Activated T-helper 1 cell treated with Interleukin-2 at 50 U/mL for 16 hours (primary cell): ENCODE measurements at regions not wholly inside any gene's neighbourhood (a gene's known extent, or its start where the extent isn't known, plus 50 kb on each side); places are given as distances from the start of the nearest gene placed in this dataset.

Experiments used
- DNase-seq: peaks from one replicate; pipeline ENCODE4 v3.0.0-alpha.2; 2020; ENCODE audit warnings: low read depth

- no peak for DNase-seq
Observed at GRCh38 chr15:97026781-97027180, 696.3 kb downstream of the NR2F2 start.

- DNase-seq, result no peak
Observed at GRCh38 chr15:97027772-97028171, 697.3 kb downstream of the NR2F2 start.

DNA sequence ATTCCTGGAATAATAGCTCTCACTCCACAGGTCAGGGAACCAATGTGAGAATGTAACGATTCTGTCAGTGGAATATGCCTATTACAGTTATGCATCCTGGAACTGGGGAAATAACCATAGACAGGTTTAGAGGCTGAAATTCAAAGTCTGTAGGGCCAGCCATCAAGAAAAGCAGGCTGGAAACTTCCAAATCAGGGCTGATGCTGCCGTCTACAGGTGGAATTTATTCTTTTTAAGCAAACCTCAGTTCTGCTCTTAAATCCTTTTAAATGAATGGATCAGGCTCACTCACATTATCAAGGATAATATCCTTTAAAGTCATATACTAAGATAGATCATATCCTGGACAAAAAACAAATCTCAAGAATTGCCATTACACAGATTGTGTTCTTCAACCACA lies 699.8 kb downstream of the NR2F2 start:
- DNase-seq, result no peak

- DNase-seq, result no peak
Observed at GRCh38 chr15:97036301-97036700, 705.8 kb downstream of the NR2F2 start.

DNA sequence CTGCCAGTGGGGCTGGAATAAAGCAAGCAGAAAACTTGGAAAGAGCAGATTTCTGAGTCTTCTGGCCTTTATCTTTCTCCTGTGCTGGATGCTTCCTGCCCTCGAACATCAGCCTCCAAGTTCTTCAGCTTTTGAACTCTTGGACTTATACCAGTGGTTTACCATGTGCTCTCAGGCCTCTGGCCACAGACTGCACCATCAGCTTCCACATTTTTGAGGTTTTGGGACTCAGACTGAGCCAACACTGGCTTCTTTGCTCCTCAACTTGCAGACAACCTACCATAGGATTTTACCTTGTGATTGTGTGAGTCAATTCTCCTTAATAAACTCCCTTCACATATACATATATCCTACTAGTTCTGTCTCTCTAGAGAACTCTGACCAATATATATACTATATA lies 706.6 kb downstream of the NR2F2 start:
- DNase-seq, result no peak

GRCh38 chr15:97045666-97046421 lies 715.3 kb downstream of the NR2F2 start:
- no peak for DNase-seq

DNA sequence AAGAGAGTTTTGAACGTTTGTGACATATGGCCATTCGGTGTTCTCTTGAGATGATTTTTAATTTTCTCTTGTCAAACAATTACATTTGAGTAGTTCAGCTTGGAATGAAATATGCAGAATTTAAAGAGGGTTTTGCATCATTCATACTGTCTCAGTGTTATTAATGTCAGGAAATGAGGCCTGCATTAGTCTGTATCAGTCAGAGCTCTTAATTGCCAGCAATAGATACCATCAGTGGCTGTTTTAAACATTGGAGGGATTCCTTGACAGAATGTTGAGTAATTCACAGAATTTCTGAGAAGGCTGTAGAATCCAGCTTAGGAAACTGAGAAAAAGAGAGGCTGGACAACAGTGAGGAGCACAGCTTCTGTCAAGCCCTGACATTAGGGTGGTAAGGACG lies 722.0 kb downstream of the NR2F2 start:
- DNase-seq, result no peak

- DNase-seq, result no peak
Observed at GRCh38 chr15:97053635-97054034, 723.1 kb downstream of the NR2F2 start.

- DNase-seq, result no peak
Observed at GRCh38 chr15:97057503-97057902, 727.0 kb downstream of the NR2F2 start.

DNA sequence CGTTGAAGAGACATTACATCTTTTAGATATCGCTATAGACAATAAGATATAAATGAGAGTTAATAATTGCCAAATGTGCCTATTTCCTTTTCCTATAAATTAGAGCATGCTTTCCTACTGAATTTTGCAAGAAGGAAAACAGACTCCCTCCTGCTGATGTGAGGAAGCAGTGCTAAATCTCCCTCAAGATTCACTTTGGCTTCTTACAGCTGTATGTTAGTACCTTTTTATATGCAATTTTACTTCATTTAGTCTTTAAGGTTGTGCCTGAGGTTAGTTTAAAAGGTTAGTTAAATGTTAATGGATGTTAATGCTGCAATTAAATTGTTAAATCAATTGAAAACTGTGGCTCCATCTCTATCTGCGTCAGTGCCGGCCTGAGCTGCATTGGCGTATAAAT lies 728.8 kb downstream of the NR2F2 start:
- no peak for DNase-seq

DNA sequence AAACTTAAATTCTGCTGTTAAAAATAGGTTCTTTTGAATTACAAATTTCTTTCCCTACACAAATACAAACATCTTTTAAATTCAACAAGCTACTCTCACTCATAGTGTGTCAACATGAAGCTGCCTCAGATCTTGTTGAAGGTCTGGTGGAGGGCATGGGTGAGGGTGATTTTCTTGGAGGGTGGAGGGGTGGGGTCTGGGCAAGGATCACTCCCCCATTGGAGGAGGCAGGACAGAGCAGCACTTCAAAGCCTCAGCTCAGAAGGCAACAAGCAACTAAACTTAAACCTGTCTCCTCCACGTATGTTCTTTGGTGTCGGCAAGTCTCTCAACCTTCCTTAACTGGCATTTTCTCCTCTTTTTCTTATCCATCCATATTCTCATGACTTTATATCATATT lies 730.9 kb downstream of the NR2F2 start:
- no peak for DNase-seq

DNA sequence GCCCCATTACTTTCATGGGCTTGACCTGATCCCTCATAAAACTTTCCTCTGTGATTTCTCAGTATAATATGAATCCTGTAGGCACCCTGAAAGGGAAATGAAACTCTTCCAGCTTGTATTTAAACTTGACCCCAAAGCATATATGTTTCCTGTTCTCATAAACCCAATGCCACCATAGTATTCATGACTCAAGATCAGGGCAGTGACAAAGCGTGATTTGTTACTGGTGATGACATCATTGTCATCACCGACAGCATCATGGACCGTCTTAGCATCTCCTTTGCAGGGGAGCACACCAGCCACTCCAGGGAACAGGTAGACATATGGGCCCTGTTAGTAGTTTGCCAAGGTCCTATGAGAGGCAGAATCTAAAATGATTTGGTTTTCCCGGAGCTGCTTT lies 741.2 kb downstream of the NR2F2 start:
- no peak for DNase-seq

GRCh38 chr15:97072545-97072944 lies 742.0 kb downstream of the NR2F2 start:
- DNase-seq, result no peak

DNA sequence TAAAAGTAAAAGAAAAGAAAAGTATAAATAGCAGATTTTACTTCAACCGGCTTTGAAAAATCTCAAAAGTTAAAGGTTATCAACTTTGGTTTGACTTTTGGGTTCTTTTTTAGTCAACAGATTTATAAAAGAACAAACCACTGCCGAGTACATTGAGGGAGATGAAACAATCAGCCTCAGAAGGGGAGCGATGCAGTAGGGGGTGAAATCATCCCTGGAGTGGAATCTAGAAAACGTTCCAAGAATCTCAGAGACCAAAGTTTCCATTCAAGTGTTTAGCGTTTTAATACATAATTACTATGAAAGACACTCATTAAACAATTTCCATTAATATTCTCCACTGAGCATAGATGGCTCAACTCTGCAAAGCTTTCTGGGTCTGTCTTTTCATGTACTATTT lies 745.5 kb downstream of the NR2F2 start:
- no peak for DNase-seq

GRCh38 chr15:97077975-97078374 lies 747.5 kb downstream of the NR2F2 start:
- DNase-seq, result no peak

DNA sequence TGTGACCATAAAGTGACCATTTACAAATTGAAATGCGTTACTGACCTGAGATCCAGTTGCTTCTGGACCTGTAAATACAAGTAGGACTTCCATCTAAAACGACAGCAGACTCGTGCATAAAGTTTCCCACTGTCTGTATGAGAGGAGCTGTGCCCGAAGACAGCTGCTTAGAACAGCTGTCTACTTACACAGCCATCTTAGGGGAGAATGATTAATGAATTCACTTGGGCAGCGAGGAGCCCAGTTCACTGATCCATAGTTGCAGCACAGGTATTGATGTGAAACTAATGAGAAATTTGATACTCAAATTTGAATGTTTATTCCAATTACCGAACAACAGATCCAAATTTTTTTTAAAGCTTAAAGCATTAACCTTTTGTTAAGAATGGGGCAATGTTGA lies 748.1 kb downstream of the NR2F2 start:
- DNase-seq, result no peak

- DNase-seq, result no peak
Observed at GRCh38 chr15:97081666-97082226, 751.2 kb downstream of the NR2F2 start.

DNA sequence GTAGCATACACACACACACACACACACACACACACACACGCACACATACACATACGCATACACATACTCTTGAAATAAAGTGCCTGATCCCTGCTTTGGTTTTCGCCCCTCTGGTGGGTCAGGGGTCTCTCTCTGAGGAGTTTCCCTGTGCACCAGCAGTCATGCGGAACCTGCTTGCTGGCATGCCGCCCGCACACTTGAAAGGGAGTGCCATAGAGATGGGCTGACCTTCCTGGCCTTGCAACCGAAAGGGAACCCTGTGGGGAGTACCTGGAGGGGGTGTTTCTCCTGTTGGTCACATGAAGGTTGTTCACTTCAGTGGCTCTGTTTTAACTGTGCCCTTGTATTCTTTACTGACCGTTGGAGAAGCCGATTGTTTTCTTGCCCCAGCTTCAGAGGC lies 752.3 kb downstream of the NR2F2 start:
- no peak for DNase-seq

- no peak for DNase-seq
Observed at GRCh38 chr15:97084650-97085049, 754.1 kb downstream of the NR2F2 start.

DNA sequence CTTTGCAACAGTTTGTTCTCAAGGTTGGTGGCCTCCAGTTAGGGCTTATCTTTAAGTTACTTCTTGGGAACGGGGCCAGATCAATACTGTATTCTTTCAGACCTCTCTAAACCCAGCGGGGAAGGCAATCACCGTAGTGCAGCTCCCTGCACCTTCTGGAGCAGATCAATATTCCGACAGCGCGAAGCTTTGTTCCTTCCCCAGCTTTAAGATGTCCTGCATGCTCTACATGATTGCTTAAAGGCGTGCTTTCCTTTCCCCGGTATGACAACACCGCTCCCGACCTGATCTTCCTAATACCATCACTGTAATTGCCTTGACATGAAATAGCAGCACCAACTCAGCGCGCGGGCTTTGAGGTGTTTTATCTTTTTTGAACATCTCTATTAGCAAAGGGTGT lies 755.2 kb downstream of the NR2F2 start:
- DNase-seq, result no peak

- no peak for DNase-seq
Observed at GRCh38 chr15:97087006-97087741, 756.7 kb downstream of the NR2F2 start.

- no peak for DNase-seq
Observed at GRCh38 chr15:97091093-97091492, 760.6 kb downstream of the NR2F2 start.

DNA sequence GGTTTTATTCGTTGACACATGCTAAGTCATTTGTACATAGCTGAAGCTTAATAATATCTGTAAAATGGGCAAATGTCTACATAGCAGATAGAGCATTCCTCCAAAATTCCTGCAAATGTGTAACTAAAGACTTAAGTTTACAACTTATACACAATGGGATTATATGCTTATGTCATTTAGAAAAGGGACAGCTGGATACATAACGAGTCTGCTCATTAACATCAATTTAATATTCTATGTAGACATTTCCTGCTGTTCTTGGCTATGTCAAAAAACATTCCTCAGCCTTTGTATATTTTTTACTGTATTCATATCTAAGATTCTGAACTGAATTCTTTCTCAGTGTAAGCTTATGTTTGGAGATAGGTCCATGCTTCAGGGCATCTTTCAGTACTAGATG lies 762.2 kb downstream of the NR2F2 start:
- DNase-seq, result no peak
